ENCODE measurements at regions not wholly inside any gene's neighbourhood (a gene's known extent, or its start where the extent isn't known, plus 50 kb on each side); places are given as distances from the start of the nearest gene placed in this dataset.

- TF ChIP-seq CTCF (IDR thresholded peaks at IDR 0.05; ENCODE audit: insufficient read depth, low read depth, low read length) (no peak), EZH2 (IDR thresholded peaks at IDR 0.05; ENCODE audit: insufficient read depth, low read length) (no peak)
Measured at GRCh38 chr6:132227904-132228303, 173.4 kb downstream of the MOXD1 start.
